ENCODE measurements at regions not wholly inside any gene's neighbourhood (a gene's known extent, or its start where the extent isn't known, plus 50 kb on each side); places are given as distances from the start of the nearest gene placed in this dataset.

DNA sequence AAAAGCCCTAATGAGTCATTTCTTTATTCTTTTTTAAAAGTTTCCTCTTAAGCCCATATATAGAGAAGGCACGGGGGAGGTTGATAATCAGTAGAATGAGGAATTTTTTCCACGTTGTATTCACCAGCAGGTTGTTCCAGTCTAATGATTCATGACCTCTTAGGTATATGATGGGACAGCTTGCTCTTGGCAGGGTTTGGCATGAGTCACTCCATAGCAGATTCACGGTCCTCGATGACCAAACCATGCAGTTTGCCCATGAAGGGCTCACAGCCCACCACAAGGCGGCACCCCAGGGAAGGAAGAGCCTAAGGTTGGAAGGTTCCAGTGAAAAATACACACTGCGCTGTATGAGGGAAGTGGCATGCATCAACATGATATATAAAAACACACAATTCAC, 623.8 kb upstream of the DIPK2B start:
- no peak for TF ChIP-seq ZNF48 (tag by site-specific recombination; IDR thresholded peaks at IDR 0.05)
- no peak for TF ChIP-seq KLF16 (tag by site-specific recombination; IDR thresholded peaks at IDR 0.05)
- TF ChIP-seq, protein P1, sequence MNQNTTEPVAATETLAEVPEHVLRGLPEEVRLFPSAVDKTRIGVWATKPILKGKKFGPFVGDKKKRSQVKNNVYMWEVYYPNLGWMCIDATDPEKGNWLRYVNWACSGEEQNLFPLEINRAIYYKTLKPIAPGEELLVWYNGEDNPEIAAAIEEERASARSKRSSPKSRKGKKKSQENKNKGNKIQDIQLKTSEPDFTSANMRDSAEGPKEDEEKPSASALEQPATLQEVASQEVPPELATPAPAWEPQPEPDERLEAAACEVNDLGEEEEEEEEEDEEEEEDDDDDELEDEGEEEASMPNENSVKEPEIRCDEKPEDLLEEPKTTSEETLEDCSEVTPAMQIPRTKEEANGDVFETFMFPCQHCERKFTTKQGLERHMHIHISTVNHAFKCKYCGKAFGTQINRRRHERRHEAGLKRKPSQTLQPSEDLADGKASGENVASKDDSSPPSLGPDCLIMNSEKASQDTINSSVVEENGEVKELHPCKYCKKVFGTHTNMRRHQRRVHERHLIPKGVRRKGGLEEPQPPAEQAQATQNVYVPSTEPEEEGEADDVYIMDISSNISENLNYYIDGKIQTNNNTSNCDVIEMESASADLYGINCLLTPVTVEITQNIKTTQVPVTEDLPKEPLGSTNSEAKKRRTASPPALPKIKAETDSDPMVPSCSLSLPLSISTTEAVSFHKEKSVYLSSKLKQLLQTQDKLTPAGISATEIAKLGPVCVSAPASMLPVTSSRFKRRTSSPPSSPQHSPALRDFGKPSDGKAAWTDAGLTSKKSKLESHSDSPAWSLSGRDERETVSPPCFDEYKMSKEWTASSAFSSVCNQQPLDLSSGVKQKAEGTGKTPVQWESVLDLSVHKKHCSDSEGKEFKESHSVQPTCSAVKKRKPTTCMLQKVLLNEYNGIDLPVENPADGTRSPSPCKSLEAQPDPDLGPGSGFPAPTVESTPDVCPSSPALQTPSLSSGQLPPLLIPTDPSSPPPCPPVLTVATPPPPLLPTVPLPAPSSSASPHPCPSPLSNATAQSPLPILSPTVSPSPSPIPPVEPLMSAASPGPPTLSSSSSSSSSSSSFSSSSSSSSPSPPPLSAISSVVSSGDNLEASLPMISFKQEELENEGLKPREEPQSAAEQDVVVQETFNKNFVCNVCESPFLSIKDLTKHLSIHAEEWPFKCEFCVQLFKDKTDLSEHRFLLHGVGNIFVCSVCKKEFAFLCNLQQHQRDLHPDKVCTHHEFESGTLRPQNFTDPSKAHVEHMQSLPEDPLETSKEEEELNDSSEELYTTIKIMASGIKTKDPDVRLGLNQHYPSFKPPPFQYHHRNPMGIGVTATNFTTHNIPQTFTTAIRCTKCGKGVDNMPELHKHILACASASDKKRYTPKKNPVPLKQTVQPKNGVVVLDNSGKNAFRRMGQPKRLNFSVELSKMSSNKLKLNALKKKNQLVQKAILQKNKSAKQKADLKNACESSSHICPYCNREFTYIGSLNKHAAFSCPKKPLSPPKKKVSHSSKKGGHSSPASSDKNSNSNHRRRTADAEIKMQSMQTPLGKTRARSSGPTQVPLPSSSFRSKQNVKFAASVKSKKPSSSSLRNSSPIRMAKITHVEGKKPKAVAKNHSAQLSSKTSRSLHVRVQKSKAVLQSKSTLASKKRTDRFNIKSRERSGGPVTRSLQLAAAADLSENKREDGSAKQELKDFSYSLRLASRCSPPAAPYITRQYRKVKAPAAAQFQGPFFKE (tag by site-specific recombination; IDR thresholded peaks at IDR 0.05; ENCODE audit: borderline replicate concordance), result no peak
- TF ChIP-seq, protein P2, sequence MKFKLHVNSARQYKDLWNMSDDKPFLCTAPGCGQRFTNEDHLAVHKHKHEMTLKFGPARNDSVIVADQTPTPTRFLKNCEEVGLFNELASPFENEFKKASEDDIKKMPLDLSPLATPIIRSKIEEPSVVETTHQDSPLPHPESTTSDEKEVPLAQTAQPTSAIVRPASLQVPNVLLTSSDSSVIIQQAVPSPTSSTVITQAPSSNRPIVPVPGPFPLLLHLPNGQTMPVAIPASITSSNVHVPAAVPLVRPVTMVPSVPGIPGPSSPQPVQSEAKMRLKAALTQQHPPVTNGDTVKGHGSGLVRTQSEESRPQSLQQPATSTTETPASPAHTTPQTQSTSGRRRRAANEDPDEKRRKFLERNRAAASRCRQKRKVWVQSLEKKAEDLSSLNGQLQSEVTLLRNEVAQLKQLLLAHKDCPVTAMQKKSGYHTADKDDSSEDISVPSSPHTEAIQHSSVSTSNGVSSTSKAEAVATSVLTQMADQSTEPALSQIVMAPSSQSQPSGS (tag by site-specific recombination; IDR thresholded peaks at IDR 0.05; ENCODE audit: low read depth), result no peak
- TF ChIP-seq, protein P3, sequence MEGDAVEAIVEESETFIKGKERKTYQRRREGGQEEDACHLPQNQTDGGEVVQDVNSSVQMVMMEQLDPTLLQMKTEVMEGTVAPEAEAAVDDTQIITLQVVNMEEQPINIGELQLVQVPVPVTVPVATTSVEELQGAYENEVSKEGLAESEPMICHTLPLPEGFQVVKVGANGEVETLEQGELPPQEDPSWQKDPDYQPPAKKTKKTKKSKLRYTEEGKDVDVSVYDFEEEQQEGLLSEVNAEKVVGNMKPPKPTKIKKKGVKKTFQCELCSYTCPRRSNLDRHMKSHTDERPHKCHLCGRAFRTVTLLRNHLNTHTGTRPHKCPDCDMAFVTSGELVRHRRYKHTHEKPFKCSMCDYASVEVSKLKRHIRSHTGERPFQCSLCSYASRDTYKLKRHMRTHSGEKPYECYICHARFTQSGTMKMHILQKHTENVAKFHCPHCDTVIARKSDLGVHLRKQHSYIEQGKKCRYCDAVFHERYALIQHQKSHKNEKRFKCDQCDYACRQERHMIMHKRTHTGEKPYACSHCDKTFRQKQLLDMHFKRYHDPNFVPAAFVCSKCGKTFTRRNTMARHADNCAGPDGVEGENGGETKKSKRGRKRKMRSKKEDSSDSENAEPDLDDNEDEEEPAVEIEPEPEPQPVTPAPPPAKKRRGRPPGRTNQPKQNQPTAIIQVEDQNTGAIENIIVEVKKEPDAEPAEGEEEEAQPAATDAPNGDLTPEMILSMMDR (tag by site-specific recombination; IDR thresholded peaks at IDR 0.05), result no peak
- TF ChIP-seq ZNF664 (tag by site-specific recombination; IDR thresholded peaks at IDR 0.05), result no peak
- no peak for TF ChIP-seq ZNF510 (tag by site-specific recombination; IDR thresholded peaks at IDR 0.05; ENCODE audit: insufficient replicate concordance)
- no peak for TF ChIP-seq ZBTB21 (tag by site-specific recombination; IDR thresholded peaks at IDR 0.05)
- TF ChIP-seq ZNF660 (tag by site-specific recombination; IDR thresholded peaks at IDR 0.05), result no peak
- TF ChIP-seq, protein P4, sequence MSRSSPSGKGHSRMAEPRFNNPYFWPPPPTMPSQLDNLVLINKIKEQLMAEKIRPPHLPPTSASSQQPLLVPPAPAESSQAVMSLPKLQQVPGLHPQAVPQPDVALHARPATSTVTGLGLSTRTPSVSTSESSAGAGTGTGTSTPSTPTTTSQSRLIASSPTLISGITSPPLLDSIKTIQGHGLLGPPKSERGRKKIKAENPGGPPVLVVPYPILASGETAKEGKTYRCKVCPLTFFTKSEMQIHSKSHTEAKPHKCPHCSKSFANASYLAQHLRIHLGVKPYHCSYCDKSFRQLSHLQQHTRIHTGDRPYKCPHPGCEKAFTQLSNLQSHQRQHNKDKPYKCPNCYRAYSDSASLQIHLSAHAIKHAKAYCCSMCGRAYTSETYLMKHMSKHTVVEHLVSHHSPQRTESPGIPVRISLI (tag by site-specific recombination; IDR thresholded peaks at IDR 0.05), result no peak
- no peak for TF ChIP-seq ZBTB8A (tag by site-specific recombination; IDR thresholded peaks at IDR 0.05)
- TF ChIP-seq YY1 (tag by site-specific recombination; IDR thresholded peaks at IDR 0.05), result no peak
- TF ChIP-seq TCF7L2 (IDR thresholded peaks at IDR 0.05; ENCODE audit: borderline replicate concordance, low read depth, low read length), result no peak

Data from HEK293 (cell line).